ENCODE measurements at regions not wholly inside any gene's neighbourhood (a gene's known extent, or its start where the extent isn't known, plus 50 kb on each side); places are given as distances from the start of the nearest gene placed in this dataset.
A peak's percentile ranks its signal among the peaks of the same experiment; 100 is the strongest.

GRCh38 chr20:48301189-48301588 is 515.9 kb upstream of the SULF2 start:
- H3K36me3 ChIP-seq (ENCODE audit: control insufficient read depth, insufficient read depth, low read length) = no peaks in the 10 kb centered on the region
- peak; percentile 77 to 88 for DNase-seq
- H3K4me1 ChIP-seq (ENCODE audit: control insufficient read depth, insufficient read depth, low read length) = peaks cover 15% of the 10 kb centered on the region
- no peak overlapping the region for H3K4me3 ChIP-seq (ENCODE audit: low read length)
- H3K27me3 ChIP-seq (ENCODE audit: control insufficient read depth, insufficient read depth, low read length) = peaks cover 2% of the 10 kb centered on the region
- no peaks in the 10 kb centered on the region for H3K9me3 ChIP-seq (ENCODE audit: control insufficient read depth, low read depth, low read length)
- WGBS (ENCODE audit: insufficient coverage, low lambda C conversion rate) = no CpG with 5 or more reads among the region's 3 CpGs
- no peak overlapping the region for H3K27ac ChIP-seq (ENCODE audit: low read length)

GRCh38 chr20:48300529-48300928 is 515.2 kb upstream of the SULF2 start:
- Histone ChIP-seq H3K4me3 (ENCODE audit: low read length) (no peak overlapping the region), H3K27ac (ENCODE audit: low read length) (no peak overlapping the region), H3K36me3 (ENCODE audit: control insufficient read depth, insufficient read depth, low read length) (no peaks in the 10 kb centered on the region), H3K27me3 (ENCODE audit: control insufficient read depth, insufficient read depth, low read length) (peaks cover 2% of the 10 kb centered on the region), H3K4me1 (ENCODE audit: control insufficient read depth, insufficient read depth, low read length) (peaks cover 16% of the 10 kb centered on the region), H3K9me3 (ENCODE audit: control insufficient read depth, low read depth, low read length) (no peaks in the 10 kb centered on the region)
- WGBS (ENCODE audit: insufficient coverage, low lambda C conversion rate) = 0% methylated on average over 1 of the region's 1 CpG
- DNase-seq = peak in 1 of 2 donors; percentile 41

- no CpG with 5 or more reads among the region's 7 CpGs for WGBS (ENCODE audit: insufficient coverage, low lambda C conversion rate)
- H3K27ac ChIP-seq (ENCODE audit: low read length) = no peak overlapping the region
Observed at GRCh38 chr20:48298851-48299484, 513.7 kb upstream of the SULF2 start.

DNA sequence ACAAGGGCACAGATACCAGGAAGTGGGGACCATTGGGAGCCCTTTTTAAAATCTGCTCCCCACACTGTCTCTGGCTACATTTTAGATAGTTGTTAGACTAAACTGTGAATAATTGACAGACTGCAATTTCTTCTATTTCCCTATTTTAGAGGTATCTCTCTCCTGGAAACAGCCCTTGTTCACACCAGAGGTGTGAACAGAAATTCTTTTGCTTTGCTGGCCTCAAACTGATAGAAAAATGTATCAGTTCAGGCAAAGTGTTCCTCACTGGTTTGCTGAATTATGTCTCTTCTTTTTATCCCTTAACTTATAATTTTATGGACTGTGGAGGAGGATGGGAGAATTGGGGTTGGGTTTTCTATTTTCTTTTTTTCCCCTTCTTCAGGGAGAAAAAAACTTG is 513.2 kb upstream of the SULF2 start:
- H3K27ac ChIP-seq (ENCODE audit: low read length) = no peak overlapping the region

More at GRCh38 chr20:48298851-48299484, 513.7 kb upstream of the SULF2 start:
- Histone ChIP-seq H3K4me1 (ENCODE audit: control insufficient read depth, insufficient read depth, low read length) (peaks cover 24% of the 10 kb centered on the region), H3K27me3 (ENCODE audit: control insufficient read depth, insufficient read depth, low read length) (no peaks in the 10 kb centered on the region), H3K9me3 (ENCODE audit: control insufficient read depth, low read depth, low read length) (no peaks in the 10 kb centered on the region), H3K4me3 (ENCODE audit: low read length) (no peak overlapping the region), H3K36me3 (ENCODE audit: control insufficient read depth, insufficient read depth, low read length) (no peaks in the 10 kb centered on the region)
- peak; percentile 45 to 70 for DNase-seq

DNA sequence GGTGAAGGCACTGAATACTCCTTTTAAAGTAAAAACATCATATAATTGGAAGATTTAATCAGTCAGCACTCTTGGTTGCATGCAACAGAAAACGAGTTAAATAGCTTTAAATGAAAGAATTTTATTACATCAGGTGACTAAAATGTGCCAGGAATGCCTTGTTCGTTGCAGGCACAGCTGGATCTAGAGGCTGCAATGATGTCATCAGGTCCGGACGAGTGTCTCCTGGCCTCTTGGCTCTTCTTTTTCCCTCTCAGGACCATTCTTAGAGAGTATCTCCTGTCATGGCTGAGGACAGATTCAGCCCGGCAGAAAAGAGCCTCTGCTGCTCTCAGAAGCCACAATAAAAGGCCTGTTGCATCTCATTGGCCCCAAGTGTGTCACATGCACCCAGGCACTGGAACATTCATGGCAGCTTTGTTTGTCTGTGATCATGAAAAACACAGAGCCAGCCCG is 510.7 kb upstream of the SULF2 start:
- H3K27ac ChIP-seq (ENCODE audit: low read length) = no peak overlapping the region
- no peaks in the 10 kb centered on the region for H3K27me3 ChIP-seq (ENCODE audit: control insufficient read depth, insufficient read depth, low read length)
- no peak overlapping the region for H3K4me3 ChIP-seq (ENCODE audit: low read length)
- H3K36me3 ChIP-seq (ENCODE audit: control insufficient read depth, insufficient read depth, low read length) = no peaks in the 10 kb centered on the region
- H3K9me3 ChIP-seq (ENCODE audit: control insufficient read depth, low read depth, low read length) = no peaks in the 10 kb centered on the region
- no peak for DNase-seq
- no CpG with 5 or more reads among the region's 6 CpGs for WGBS (ENCODE audit: insufficient coverage, low lambda C conversion rate)
- peaks cover 13% of the 10 kb centered on the region for H3K4me1 ChIP-seq (ENCODE audit: control insufficient read depth, insufficient read depth, low read length)

More for the DNA sequence above, 513.2 kb upstream of the SULF2 start:
- Histone ChIP-seq H3K4me1 (ENCODE audit: control insufficient read depth, insufficient read depth, low read length) (peaks cover 24% of the 10 kb centered on the region), H3K36me3 (ENCODE audit: control insufficient read depth, insufficient read depth, low read length) (no peaks in the 10 kb centered on the region), H3K4me3 (ENCODE audit: low read length) (no peak overlapping the region), H3K9me3 (ENCODE audit: control insufficient read depth, low read depth, low read length) (no peaks in the 10 kb centered on the region), H3K27me3 (ENCODE audit: control insufficient read depth, insufficient read depth, low read length) (no peaks in the 10 kb centered on the region)
- no peak for DNase-seq

DNA sequence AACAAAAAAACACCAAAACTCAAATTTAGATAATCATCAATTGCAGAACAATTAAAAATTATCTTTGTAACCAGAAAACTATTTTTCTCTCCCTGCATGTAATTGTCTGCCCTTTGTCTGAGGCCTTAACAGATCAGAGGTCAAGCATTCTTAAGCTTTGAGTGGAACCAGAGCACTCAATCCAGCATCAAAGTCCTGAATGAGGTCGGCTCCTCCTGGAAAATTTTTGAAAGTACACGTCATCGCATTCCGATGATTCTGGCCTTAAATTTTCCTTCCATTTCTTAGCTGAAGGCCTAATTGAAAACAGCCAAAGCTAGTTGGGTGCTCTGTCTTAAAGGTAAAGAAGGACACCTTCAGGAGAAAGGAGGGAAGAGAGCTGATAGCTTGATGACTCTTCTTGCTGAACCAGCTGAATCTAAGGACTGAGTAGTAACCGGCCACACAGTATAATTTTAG is 510.2 kb upstream of the SULF2 start:
- no peak overlapping the region for H3K27ac ChIP-seq (ENCODE audit: low read length)
- H3K36me3 ChIP-seq (ENCODE audit: control insufficient read depth, insufficient read depth, low read length) = no peaks in the 10 kb centered on the region
- H3K9me3 ChIP-seq (ENCODE audit: control insufficient read depth, low read depth, low read length) = no peaks in the 10 kb centered on the region
- peak; percentile 50 to 61 for DNase-seq
- 13% methylated on average over 3 of the region's 5 CpGs for WGBS (ENCODE audit: insufficient coverage, low lambda C conversion rate)
- no peak overlapping the region for H3K4me3 ChIP-seq (ENCODE audit: low read length)
- H3K4me1 ChIP-seq (ENCODE audit: control insufficient read depth, insufficient read depth, low read length) = peaks cover 10% of the 10 kb centered on the region
- H3K27me3 ChIP-seq (ENCODE audit: control insufficient read depth, insufficient read depth, low read length) = no peaks in the 10 kb centered on the region

DNA sequence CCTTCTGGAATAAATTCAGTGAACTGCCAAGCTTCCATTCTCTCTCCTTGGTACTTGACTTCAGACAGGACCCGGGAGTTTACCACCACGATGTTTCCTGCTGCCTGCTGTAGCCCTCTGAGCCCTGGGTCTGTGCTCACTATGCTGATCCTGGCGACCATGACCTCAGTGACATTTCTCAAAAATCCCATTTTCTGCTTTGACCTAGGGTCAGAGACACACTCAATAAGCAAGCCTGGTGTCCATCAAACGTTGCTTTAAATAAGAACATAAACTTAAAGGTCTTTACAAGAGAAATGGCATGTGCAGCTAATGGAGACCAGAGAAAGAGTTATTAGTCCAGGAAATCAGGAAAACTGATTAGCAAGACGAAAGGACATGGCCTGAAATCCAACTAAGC is 509.7 kb upstream of the SULF2 start:
- no peak for DNase-seq
- no peak overlapping the region for H3K27ac ChIP-seq (ENCODE audit: low read length)
- no peaks in the 10 kb centered on the region for H3K9me3 ChIP-seq (ENCODE audit: control insufficient read depth, low read depth, low read length)
- no peaks in the 10 kb centered on the region for H3K36me3 ChIP-seq (ENCODE audit: control insufficient read depth, insufficient read depth, low read length)
- no peak overlapping the region for H3K4me3 ChIP-seq (ENCODE audit: low read length)
- no peaks in the 10 kb centered on the region for H3K27me3 ChIP-seq (ENCODE audit: control insufficient read depth, insufficient read depth, low read length)
- WGBS (ENCODE audit: insufficient coverage, low lambda C conversion rate) = no CpG with 5 or more reads among the region's 5 CpGs
- peaks cover 10% of the 10 kb centered on the region for H3K4me1 ChIP-seq (ENCODE audit: control insufficient read depth, insufficient read depth, low read length)

DNA sequence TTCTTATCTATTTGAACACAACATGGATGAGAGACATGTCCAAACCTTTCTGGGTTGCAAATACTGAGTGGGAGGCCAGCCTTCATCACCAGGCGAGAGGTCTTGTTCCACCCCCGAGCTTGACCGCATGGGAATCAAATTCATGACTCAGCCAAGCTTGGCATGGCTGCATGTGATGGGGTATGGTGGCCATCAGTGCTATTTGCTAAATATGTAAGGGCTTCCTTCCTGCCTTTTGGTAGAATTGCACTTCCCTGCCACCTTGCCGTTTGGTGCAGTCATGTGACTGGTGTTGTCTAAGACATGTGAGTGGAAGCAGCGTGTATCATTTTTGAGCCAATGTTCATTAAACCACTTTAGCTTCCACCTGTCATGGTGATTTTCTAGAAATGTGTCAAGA is 508.9 kb upstream of the SULF2 start:
- Histone ChIP-seq H3K27me3 (ENCODE audit: control insufficient read depth, insufficient read depth, low read length) (no peaks in the 10 kb centered on the region), H3K27ac (ENCODE audit: low read length) (no peak overlapping the region), H3K36me3 (ENCODE audit: control insufficient read depth, insufficient read depth, low read length) (no peaks in the 10 kb centered on the region), H3K4me1 (ENCODE audit: control insufficient read depth, insufficient read depth, low read length) (peaks cover 10% of the 10 kb centered on the region), H3K4me3 (ENCODE audit: low read length) (no peak overlapping the region), H3K9me3 (ENCODE audit: control insufficient read depth, low read depth, low read length) (no peaks in the 10 kb centered on the region)
- no CpG with 5 or more reads among the region's 5 CpGs for WGBS (ENCODE audit: insufficient coverage, low lambda C conversion rate)
- DNase-seq = no peak

GRCh38 chr20:48293671-48294070 is 508.4 kb upstream of the SULF2 start:
- whole genome bisulfite sequencing (ENCODE audit: insufficient coverage, low lambda C conversion rate) = 88% methylated on average over 1 of the region's 4 CpGs
- Histone ChIP-seq H3K9me3 (ENCODE audit: control insufficient read depth, low read depth, low read length) (no peaks in the 10 kb centered on the region), H3K27me3 (ENCODE audit: control insufficient read depth, insufficient read depth, low read length) (no peaks in the 10 kb centered on the region), H3K36me3 (ENCODE audit: control insufficient read depth, insufficient read depth, low read length) (no peaks in the 10 kb centered on the region), H3K4me3 (ENCODE audit: low read length) (no peak overlapping the region), H3K27ac (ENCODE audit: low read length) (no peak overlapping the region), H3K4me1 (ENCODE audit: control insufficient read depth, insufficient read depth, low read length) (peaks cover 10% of the 10 kb centered on the region)
- DNase-seq = no peak

GRCh38 chr20:48292806-48293205 is 507.5 kb upstream of the SULF2 start:
- no CpG with 5 or more reads among the region's 10 CpGs for WGBS (ENCODE audit: insufficient coverage, low lambda C conversion rate)
- H3K9me3 ChIP-seq (ENCODE audit: control insufficient read depth, low read depth, low read length) = no peaks in the 10 kb centered on the region
- H3K36me3 ChIP-seq (ENCODE audit: control insufficient read depth, insufficient read depth, low read length) = no peaks in the 10 kb centered on the region
- DNase-seq = no peak
- no peak overlapping the region for H3K4me3 ChIP-seq (ENCODE audit: low read length)
- H3K4me1 ChIP-seq (ENCODE audit: control insufficient read depth, insufficient read depth, low read length) = peaks cover 10% of the 10 kb centered on the region
- H3K27me3 ChIP-seq (ENCODE audit: control insufficient read depth, insufficient read depth, low read length) = no peaks in the 10 kb centered on the region
- H3K27ac ChIP-seq (ENCODE audit: low read length) = no peak overlapping the region

GRCh38 chr20:48291896-48292295 is 506.6 kb upstream of the SULF2 start:
- DNase-seq = no peak
- H3K4me1 ChIP-seq (ENCODE audit: control insufficient read depth, insufficient read depth, low read length) = peaks cover 19% of the 10 kb centered on the region
- H3K36me3 ChIP-seq (ENCODE audit: control insufficient read depth, insufficient read depth, low read length) = no peaks in the 10 kb centered on the region
- H3K27me3 ChIP-seq (ENCODE audit: control insufficient read depth, insufficient read depth, low read length) = no peaks in the 10 kb centered on the region
- 100% methylated on average over 1 of the region's 4 CpGs for WGBS (ENCODE audit: insufficient coverage, low lambda C conversion rate)
- H3K9me3 ChIP-seq (ENCODE audit: control insufficient read depth, low read depth, low read length) = no peaks in the 10 kb centered on the region
- no peak overlapping the region for H3K27ac ChIP-seq (ENCODE audit: low read length)
- no peak overlapping the region for H3K4me3 ChIP-seq (ENCODE audit: low read length)
